Right lobe of liver (tissue), 4 donors: ENCODE measurements at regions not wholly inside any gene's neighbourhood (a gene's known extent, or its start where the extent isn't known, plus 50 kb on each side); places are given as distances from the start of the nearest gene placed in this dataset.

Experiments used
- CTCF ChIP-seq, 4 donors: fragments of 200-600 bp in 3 of 4; fragments of 450-650 bp in 1 of 4; IDR thresholded peaks; one replicate each; pipeline versions ENCODE4 v1.5.1 to v1.8.0; 2016 to 2022; ENCODE audit warnings: antibody characterized with exemption in 4 of 4, mild to moderate bottlenecking in 2 of 4
- POLR2A ChIP-seq: fragments of 450-650 bp; IDR thresholded peaks from one replicate; pipeline ENCODE4 v1.6.1; 2017; ENCODE audit warnings: antibody characterized with exemption, mild to moderate bottlenecking
- donor health status: DM: no; HTN: no; CAD: no.
- donor health status: DM: no; HTN: no; CAD: no.
- donor health status: DM: no; HTN: yes; CAD: no.

DNA sequence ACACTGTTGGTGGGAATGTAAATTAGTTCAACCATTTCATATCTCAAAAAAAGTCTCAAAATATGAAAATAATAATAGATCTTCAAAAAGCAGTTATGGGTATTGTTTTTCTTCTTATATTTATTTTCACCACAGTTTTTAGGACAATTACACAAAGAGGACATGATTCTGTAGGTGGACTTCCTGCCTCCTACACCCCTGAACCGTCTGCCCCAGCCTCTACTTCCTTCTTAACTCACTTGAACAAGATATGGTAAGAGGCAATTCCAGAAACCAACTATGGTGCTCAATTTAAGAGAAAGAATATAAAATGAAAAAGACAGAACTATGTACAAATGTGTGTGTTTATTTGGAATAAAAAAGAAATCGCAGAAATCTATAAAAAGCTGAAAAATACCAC lies 74.1 kb upstream of the MON1B start:
- TF ChIP-seq CTCF (IDR thresholded peaks at IDR 0.05) = no peak
- TF ChIP-seq POLR2A = no peak
